ENCODE measurements at regions not wholly inside any gene's neighbourhood (a gene's known extent, or its start where the extent isn't known, plus 50 kb on each side); places are given as distances from the start of the nearest gene placed in this dataset.

DNA sequence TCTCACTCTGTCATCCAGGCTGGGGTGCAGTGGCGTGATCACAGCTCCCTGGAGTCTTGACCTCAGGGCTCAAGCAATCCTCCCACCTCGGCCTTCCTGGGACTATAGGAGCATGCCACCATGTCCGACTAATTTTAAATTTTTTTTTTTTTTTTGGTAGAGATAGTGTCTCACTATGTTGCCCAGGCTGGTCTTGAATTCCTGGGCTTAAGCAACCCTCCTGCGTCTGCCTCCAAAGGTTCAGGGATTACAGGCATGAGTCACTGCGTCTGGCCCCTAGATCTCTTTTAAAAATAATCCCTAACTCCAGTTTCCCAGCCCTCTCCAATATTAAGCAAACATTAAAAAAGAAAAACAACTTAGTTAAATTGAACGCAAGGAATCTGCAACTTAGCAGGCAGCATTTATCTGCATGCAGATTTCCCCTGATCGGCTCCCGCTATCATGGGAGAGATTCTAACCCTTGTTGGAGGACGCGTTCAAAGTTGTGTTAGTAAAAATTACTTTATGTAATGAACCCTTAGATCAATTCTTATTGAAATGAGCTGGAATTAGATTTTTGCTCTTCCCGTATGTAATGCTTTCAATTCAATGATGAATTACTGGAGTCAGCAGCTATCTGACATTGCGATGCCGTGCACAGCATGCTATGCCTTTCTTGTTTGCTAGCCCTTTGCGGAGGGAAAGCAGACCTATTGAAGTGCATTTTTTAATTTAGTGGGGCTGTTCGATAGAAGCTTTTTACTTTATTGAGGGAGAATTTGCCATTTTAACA, 171.7 kb downstream of the HAPSTR1 start:
- no peak for ATAC-seq
- no peak for TF ChIP-seq PPARA (CRISPR knock-in tag; IDR thresholded peaks at IDR 0.05; ENCODE audit: borderline replicate concordance)
- TF ChIP-seq ISL1 (CRISPR knock-in tag; IDR thresholded peaks at IDR 0.05) = no peak
- TF ChIP-seq POU6F1 (CRISPR knock-in tag; IDR thresholded peaks at IDR 0.05; ENCODE audit: borderline replicate concordance, low read depth) = no peak
- TF ChIP-seq, protein P1, sequence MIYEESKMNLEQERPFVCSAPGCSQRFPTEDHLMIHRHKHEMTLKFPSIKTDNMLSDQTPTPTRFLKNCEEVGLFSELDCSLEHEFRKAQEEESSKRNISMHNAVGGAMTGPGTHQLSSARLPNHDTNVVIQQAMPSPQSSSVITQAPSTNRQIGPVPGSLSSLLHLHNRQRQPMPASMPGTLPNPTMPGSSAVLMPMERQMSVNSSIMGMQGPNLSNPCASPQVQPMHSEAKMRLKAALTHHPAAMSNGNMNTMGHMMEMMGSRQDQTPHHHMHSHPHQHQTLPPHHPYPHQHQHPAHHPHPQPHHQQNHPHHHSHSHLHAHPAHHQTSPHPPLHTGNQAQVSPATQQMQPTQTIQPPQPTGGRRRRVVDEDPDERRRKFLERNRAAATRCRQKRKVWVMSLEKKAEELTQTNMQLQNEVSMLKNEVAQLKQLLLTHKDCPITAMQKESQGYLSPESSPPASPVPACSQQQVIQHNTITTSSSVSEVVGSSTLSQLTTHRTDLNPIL (CRISPR knock-in tag; IDR thresholded peaks at IDR 0.05; ENCODE audit: low read depth) = no peak
- no peak for TF ChIP-seq GLIS3 (CRISPR knock-in tag; IDR thresholded peaks at IDR 0.05)

GRCh38 chr16:9264067-9264466, 172.6 kb downstream of the HAPSTR1 start:
- no peak for ATAC-seq
- no peak for TF ChIP-seq PPARA (CRISPR knock-in tag; IDR thresholded peaks at IDR 0.05; ENCODE audit: borderline replicate concordance)
- TF ChIP-seq, protein P1 (CRISPR knock-in tag; IDR thresholded peaks at IDR 0.05; ENCODE audit: low read depth) = no peak
- TF ChIP-seq SNAI2 (CRISPR knock-in tag; IDR thresholded peaks at IDR 0.05) = no peak
- no peak for TF ChIP-seq ARNTL (CRISPR knock-in tag; IDR thresholded peaks at IDR 0.05; ENCODE audit: borderline replicate concordance, low read depth)
- no peak for TF ChIP-seq ISL1 (CRISPR knock-in tag; IDR thresholded peaks at IDR 0.05)
- no peak for TF ChIP-seq TSHZ2 (CRISPR knock-in tag; IDR thresholded peaks at IDR 0.05)
- TF ChIP-seq ZNF8 (CRISPR knock-in tag; IDR thresholded peaks at IDR 0.05) = no peak
- TF ChIP-seq GLIS3 (CRISPR knock-in tag; IDR thresholded peaks at IDR 0.05) = no peak
- no peak for TF ChIP-seq TCF4 (CRISPR knock-in tag; IDR thresholded peaks at IDR 0.05; ENCODE audit: borderline replicate concordance)
- no peak for TF ChIP-seq RARB (CRISPR knock-in tag; IDR thresholded peaks at IDR 0.05)
- no peak for TF ChIP-seq ZC3H10 (CRISPR knock-in tag; IDR thresholded peaks at IDR 0.05)
- TF ChIP-seq ZNF70 (CRISPR knock-in tag; IDR thresholded peaks at IDR 0.05) = no peak

DNA sequence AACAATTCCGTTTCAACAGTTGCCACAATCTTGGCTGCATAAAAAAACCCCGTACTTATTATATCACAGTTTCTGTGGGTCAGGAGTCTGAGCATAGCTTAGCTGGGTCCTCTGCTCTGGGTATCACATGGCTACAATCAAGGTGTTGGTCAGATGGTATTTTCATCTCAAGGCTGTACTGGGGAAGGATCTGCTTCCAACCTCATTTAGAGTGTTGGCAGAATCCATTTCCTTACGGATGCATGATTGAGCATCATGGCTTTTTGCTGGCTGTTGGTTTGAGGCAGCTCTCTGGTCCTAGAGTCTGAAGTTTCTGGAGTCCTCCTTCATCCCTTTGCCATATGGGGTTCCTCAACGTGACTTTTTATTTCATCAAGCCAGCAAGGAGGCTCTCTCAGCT, 177.0 kb downstream of the HAPSTR1 start:
- no peak for ATAC-seq
- TF ChIP-seq ARNTL (CRISPR knock-in tag; IDR thresholded peaks at IDR 0.05; ENCODE audit: borderline replicate concordance, low read depth) (no peak), ZC3H10 (CRISPR knock-in tag; IDR thresholded peaks at IDR 0.05) (no peak), POU6F1 (CRISPR knock-in tag; IDR thresholded peaks at IDR 0.05; ENCODE audit: borderline replicate concordance, low read depth) (no peak), ZFP30 (CRISPR knock-in tag; IDR thresholded peaks at IDR 0.05) (no peak), RARB (CRISPR knock-in tag; IDR thresholded peaks at IDR 0.05) (no peak), SNAI2 (CRISPR knock-in tag; IDR thresholded peaks at IDR 0.05) (no peak), TOX (CRISPR knock-in tag; IDR thresholded peaks at IDR 0.05; ENCODE audit: borderline replicate concordance) (no peak), ZNF565 (CRISPR knock-in tag; conservative IDR thresholded peaks at IDR 0.05; ENCODE audit: low read depth) (no peak), BACH2 (CRISPR knock-in tag; IDR thresholded peaks at IDR 0.05; ENCODE audit: borderline replicate concordance) (no peak), PATZ1 (CRISPR knock-in tag; IDR thresholded peaks at IDR 0.05; ENCODE audit: borderline replicate concordance) (no peak), CSDC2 (CRISPR knock-in tag; IDR thresholded peaks at IDR 0.05) (no peak), PPARA (CRISPR knock-in tag; IDR thresholded peaks at IDR 0.05; ENCODE audit: borderline replicate concordance) (no peak), TSHZ2 (CRISPR knock-in tag; IDR thresholded peaks at IDR 0.05) (no peak), ESRRG (CRISPR knock-in tag; IDR thresholded peaks at IDR 0.05) (no peak), ZFP3 (CRISPR knock-in tag; IDR thresholded peaks at IDR 0.05) (no peak)
- TF ChIP-seq, protein P1 (CRISPR knock-in tag; IDR thresholded peaks at IDR 0.05; ENCODE audit: low read depth) = no peak

All from SK-N-SH treated with all-trans-retinoic acid at 6 μM for 48 hours (cell line).